HG03108 (cell line): ENCODE measurements at regions not wholly inside any gene's neighbourhood (a gene's known extent, or its start where the extent isn't known, plus 50 kb on each side); places are given as distances from the start of the nearest gene placed in this dataset.

Experiments
- ATAC-seq: cut with Tn5 transposase; IDR thresholded peaks from one replicate; pipeline ENCODE4 v1.9.1; 2021; ENCODE audit warnings: moderate library complexity; ENCODE audit not compliant: unreplicated experiment

GRCh38 chr6:168886964-168887363 is 366.7 kb downstream of the THBS2 start:
- ATAC-seq, result no peak

GRCh38 chr6:168885751-168886742 is 367.6 kb downstream of the THBS2 start:
- ATAC-seq, result no peak

- no peak for ATAC-seq
Observed at GRCh38 chr6:168885196-168885595, 368.4 kb downstream of the THBS2 start.

GRCh38 chr6:168884646-168885086 is 369.0 kb downstream of the THBS2 start:
- no peak for ATAC-seq

GRCh38 chr6:168884050-168884645 is 369.5 kb downstream of the THBS2 start:
- ATAC-seq, result no peak

GRCh38 chr6:168883410-168884049 is 370.1 kb downstream of the THBS2 start:
- ATAC-seq, result no peak

- no peak for ATAC-seq
Observed at GRCh38 chr6:168880271-168880670, 373.4 kb downstream of the THBS2 start.

- no peak for ATAC-seq
Observed at GRCh38 chr6:168877821-168878282, 375.8 kb downstream of the THBS2 start.

- no peak for ATAC-seq
Observed at GRCh38 chr6:168876956-168877355, 376.7 kb downstream of the THBS2 start.

GRCh38 chr6:168875811-168876576 is 377.7 kb downstream of the THBS2 start:
- ATAC-seq, result no peak

- ATAC-seq, result no peak
Observed at GRCh38 chr6:168874637-168875036, 379.0 kb downstream of the THBS2 start.

GRCh38 chr6:168873278-168874190 is 380.1 kb downstream of the THBS2 start:
- no peak for ATAC-seq

GRCh38 chr6:168871642-168872315 is 381.9 kb downstream of the THBS2 start:
- no peak for ATAC-seq

- ATAC-seq, result no peak
Observed at GRCh38 chr6:168870982-168871381, 382.7 kb downstream of the THBS2 start.

GRCh38 chr6:168867247-168868102 is 386.2 kb downstream of the THBS2 start:
- ATAC-seq, result no peak

GRCh38 chr6:168866534-168866933 is 387.1 kb downstream of the THBS2 start:
- ATAC-seq, result no peak

- no peak for ATAC-seq
Observed at GRCh38 chr6:168865522-168865921, 388.1 kb downstream of the THBS2 start.
